ENCODE measurements at regions not wholly inside any gene's neighbourhood (a gene's known extent, or its start where the extent isn't known, plus 50 kb on each side); places are given as distances from the start of the nearest gene placed in this dataset.

DNA sequence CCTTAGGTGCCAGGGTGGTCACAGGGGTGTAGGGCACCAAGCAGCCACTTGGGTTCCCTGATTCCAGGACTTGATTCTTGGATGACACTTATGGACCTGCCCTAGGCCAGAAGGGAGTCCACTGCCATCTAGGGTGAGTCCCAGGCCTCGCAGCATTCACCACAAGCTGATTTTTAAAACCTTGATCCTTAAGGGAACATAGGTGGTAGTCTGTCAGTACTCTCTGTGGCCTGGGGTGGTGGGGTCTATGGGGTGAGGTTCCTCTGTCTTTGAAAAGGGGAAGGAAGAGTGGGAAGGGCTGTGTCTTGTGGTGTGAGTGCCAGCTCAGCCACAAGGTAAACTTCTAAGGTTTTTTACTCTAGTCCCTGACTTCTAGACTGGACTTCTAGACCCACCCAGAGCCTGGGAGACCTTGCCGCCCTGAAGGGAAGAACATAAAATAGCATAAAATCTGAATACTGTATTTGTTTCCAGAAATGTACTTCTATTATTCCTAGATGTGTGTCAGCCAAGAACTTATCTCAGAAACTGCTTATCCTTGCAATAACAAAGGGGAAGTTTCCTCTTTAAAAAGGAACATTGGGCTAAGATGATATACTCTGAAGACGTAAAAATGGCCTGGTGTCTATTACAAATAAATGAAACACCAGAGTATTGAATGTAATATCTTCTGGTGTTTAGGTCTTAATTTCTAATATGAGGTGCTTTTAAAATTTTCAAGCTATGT is 757.3 kb downstream of the LTN1 start:
- DNase-seq (ENCODE audit: low read depth), result peak; percentile 43

DNA sequence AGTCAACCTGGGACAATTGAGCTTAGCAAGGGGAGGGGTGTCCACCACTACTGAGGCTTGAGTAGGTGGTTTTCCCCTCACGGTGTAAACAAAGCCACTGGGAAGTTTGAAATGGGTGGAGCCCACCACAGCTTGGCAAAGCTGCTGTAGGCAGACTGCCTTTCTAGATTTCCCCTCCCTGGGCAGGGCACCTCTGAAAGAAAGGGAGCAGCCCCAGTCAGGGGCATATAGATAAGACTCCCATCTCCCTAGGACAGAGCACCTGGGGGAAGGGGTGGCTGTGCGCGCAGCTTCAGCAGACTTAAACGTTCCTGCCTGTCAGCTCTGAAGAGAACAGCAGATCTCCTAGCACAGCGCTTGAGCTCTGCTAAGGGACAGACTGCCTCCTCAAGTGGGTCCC is 758.4 kb downstream of the LTN1 start:
- no peak for DNase-seq (ENCODE audit: low read depth)

DNA sequence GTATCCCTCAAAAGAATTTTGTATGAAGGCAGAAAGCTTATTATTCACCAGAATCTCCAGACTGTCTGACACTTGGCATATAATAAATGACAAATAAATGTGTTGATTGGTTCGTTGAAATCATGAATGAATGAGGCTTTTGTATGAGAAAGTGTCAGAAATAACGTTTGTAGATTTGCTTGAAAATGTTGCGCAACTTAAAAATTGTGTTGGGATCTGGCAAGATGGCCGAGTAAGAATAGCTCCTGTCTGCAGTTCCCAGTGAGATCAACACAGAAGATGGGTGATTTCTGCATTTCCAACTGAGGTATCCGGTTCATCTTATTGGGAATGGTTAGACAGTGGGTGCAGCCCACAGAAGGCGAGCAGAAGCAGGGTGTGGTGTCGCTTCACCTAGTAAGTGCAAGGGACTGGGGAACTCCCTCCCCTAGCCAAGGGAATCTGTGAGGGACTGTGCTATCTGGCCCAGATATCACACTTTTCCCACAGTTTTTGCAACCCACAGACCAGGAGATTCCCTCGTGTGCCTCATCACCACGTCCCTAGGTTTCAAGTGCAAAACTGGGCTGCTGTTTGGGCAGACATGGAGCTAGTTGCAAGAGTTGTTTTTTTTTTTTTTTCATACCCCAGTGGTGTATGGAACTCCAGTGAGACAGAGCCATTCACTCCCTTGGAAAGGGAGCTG is 759.0 kb downstream of the LTN1 start:
- DNase-seq (ENCODE audit: low read depth), result no peak

DNA sequence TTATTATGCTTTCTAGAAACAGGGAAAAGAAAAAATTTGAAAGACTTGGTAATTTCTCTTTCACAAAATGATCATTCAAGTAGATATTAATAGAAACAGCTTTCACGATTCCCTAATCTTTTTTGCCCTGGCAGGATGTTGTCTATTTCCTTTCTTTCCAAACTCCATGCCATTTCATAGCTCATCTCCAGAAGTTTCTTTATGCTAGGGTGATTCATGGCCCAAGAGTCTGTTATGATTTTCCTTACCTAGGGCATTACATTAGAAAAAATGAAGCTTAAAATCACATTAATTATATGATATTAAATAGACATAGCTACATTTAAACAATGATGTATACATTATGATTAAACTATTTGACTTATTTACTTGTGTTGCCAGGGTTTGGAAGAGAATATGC is 762.1 kb downstream of the LTN1 start:
- no peak for DNase-seq (ENCODE audit: low read depth)

DNA sequence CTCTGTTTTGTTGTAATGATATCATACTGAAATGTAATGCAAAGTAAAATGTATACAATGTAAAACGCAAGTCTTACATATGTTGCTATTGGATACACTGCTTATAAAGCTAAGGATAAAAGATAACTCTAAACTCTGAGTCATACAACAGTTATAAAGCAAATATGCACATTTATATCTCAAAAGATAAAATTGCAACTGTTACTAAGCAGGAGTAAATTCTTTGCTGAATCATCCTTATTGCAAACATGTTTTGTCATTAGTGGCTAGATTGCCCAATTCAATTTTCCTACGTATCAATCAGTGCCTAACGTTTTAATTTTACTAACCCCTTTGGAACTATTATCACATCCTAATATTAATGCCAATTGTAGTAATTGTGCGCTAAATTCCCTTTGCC is 762.9 kb downstream of the LTN1 start:
- peak; percentile 45 for DNase-seq (ENCODE audit: low read depth)

DNA sequence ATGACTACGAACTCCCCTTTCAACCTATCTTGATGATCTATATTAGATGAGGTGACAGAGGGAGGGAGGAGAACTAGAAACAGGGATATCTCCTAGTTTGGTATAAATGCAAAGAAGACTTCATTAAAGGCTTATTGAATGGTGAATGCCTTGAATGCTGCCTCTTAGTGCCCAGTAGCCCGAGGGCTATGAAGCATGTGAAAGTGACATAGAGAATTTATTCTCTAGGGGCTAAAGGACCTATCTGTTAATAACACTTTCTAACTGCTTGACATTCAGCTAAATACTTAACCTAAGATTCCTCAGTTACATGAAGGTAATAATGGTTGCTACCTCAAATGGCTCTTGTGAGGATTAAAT is 764.1 kb downstream of the LTN1 start:
- no peak for DNase-seq (ENCODE audit: low read depth)

DNA sequence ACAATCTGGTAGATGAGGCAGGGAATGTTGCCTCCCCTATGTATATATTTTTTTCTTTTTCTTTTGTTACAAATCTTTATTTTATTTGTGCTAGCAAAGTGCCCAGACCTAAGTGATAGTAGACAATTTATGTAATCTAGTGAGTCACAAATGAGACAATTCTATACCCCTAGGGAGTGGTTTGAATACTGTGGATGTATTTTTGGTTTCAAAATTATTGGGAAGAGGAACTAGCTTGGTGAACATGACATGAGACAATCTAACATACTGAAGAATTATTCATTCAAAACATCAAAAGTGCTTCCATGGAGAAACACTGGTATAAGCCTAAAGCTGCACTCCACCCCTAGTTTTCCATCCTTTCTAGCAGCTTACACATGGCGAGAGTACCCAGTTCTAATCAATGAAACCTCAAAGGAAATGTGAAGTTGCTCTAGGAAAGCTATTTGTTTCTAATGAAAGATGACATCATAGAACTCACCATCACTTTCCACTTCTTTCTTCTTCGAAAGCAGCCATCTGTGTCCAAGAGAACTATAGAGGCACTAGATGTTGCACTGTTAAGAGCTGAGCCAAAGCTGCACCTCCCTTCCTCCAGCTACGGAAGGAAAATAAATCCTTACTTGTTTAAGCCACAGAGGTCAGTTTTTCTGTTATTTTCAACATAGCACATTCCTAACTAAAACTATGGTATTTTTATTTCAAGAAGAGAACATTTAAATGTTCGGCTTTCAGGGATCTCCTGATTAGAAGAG is 764.6 kb downstream of the LTN1 start:
- no peak for DNase-seq (ENCODE audit: low read depth)

DNA sequence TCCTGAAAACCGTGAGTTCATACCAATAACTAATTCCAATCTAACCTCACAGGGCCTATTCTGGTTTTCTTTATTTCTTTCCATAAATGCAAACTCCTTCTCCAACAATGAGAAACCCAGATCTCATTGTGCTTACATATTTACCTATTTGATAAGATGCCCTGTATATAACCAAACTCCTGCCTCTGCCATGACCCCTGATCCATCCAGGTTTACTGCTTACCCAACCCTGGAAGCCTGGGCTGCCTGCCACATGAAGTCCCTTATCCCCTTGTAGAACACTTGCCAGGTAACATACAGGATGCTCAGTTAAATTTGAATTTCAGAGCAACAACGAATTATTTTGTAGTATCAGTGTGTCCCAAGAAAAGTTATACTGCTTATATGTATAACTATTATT is 766.1 kb downstream of the LTN1 start:
- no peak for DNase-seq (ENCODE audit: low read depth)

DNA sequence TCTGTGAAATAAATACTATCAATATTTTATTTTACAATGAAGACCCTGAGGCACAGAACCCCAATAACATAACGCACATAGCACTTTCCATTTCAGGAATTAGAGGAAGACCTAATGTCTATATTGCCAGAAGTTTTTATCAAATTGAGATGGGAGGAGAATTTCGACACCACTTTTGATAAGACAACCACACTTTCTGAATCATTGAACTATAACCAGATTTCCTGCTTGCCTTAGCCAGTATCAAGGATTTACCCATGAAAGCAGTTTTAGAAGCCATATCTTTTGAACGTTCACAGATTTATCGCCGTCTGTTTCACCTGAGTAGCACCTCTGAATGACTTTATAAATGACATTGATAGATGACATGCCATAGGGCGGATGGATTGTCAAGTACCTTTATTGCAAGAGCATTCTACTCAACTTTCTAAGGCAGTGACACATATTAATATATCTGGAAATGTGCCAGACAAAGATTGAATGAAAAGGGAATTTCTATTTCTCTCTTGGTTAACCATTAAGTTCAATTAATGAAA is 768.4 kb downstream of the LTN1 start:
- DNase-seq (ENCODE audit: low read depth), result no peak

DNA sequence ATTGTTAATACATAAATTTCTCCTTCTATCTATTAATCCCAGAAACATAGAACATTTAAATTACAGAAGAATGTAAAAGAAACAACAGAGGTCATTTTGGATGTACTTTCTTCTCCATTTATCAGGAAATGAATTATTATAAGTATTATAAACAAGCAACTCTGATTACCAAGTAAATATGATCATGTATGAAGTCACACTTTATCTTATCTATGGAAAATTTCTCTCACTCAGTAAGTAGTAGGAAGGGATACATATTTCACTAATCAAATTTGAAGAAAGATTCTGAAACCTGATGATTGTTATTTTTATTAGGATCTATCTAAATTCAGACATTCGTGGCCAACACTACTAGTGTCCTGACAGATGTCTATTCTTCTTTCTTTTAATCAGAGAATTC is 770.7 kb downstream of the LTN1 start:
- DNase-seq (ENCODE audit: low read depth), result no peak

DNA sequence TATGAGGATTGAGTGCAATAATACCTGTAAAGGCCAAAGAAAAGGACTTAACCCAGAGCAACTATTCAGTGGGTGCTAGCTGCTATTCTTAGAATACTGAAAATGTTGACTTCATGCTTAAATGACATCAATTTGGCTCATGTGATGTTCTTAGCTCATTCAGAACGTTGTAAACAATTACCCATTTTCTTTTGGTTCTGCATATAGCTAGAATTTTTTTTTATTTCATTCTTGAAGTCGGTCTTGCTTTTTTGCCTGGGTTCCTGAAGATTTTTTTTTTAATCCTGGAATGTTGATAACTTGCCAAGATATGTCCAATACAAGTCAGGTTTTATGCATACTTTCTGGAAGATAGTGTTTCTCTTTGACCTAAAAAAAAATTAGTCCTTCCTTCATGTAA is 772.0 kb downstream of the LTN1 start:
- peak; percentile 16 for DNase-seq (ENCODE audit: low read depth)

DNA sequence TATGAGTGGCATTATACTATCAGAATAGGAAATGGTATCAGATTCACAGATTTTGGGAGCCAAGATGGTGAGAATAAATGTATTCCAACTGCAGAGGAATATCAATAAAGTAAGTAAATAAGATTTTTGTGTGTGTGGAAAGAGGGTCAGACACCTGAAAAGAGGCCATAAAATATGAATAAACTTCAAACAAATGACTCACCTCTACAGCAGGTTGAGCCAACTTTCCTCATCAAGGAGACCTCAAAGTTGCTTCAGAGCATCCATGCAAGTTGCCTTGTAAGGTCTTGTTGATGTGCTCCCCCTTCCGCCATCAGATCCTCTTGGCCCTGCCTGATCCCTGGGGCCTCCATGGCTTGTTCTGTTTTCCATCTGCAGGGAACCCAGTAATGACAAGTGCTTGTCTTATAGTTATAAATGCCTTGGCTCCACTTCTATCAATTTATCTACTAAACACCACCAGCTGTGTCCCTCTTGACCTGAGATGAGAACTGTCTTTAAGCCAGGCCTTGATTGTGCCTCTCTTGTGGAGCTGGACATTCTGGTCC is 775.6 kb downstream of the LTN1 start:
- DNase-seq (ENCODE audit: low read depth), result no peak

DNA sequence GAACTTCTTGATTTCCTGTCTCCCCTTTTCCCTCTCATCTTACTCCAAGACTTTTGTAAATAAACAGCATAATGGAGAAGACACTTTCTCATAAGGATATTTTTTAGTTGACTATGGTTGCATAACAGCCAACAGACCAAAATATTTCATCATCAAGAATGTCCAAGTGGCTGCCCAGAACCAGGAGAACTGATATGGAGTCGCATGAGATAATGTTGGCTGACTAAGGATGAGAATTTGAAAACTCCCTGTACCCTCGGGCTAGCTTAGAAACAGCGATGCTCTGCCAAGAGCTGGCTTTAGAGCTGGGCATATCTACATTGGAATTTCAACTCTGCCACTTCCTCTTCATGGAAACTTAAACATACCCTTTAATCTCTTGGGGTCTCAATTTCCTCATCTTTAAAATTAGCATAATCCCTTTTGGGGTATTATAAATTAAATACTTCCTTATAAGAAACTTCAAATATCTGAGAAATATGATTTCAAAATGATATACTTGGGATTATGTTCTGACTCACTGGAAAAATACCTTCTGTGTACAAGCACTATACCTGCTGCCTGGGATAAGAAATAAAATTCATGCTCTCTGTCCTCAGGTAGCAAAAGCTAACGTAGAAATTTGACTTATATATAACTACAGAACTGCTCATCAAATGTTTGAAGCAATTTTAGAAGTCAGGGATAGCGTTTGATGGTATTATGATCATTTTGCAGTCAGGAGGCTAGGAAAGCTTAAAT is 777.3 kb downstream of the LTN1 start:
- DNase-seq (ENCODE audit: low read depth), result peak; percentile 86

DNA sequence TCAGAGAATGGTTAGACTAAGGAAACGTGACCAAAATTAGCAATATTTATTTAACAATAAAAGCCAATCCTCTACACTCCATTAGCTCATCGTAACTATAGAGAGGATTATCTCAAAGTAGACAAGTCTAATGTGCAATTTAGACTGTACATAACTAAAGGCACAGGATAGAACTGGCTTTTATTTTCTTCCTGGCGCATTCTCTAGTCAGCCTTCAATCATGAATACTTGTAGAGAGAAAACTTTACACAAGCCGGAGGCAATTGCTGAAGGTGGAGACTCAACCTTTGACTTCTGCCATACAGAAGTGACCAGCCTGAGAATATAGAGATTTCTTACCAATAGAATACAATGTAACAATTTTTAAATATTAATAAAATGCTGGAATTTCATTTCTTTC is 777.9 kb downstream of the LTN1 start:
- DNase-seq (ENCODE audit: low read depth), result peak; percentile 38

DNA sequence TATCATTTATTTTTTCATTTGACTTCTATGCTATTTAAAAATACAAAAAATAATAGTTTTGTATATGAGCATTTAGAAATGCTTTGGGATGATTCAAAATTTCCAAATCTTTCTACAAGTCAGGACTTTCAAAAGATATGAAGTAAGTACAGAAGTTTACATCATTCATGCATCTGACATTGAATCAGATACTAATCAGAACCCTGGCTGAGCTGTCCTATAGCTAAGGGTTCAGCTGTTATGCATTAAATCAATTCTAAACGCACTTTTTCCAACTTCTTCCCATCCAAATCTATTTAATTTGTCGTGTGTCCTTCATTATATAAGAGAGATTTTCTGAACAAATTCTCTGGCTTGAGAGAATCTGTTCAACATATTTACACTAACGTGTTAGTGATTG is 779.4 kb downstream of the LTN1 start:
- no peak for DNase-seq (ENCODE audit: low read depth)

DNA sequence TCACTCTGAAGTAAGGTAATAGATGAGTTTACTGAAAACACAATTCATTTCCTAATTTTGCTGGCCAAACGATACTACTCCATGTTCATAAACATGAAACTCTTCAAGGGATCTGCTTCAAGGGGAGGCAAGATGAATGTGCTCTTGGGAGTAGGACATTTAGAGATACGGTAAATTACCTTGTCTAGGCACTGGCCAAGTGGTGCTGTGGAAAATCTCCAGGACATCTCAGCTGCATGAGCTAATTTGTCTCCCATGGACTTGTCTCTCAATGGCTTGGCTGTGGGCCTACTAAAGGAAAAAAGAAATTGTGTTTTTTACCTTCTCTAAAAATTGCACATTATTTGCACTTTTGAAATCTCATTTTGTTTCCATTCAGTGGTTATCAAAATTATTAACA is 780.6 kb downstream of the LTN1 start:
- DNase-seq (ENCODE audit: low read depth), result no peak

DNA sequence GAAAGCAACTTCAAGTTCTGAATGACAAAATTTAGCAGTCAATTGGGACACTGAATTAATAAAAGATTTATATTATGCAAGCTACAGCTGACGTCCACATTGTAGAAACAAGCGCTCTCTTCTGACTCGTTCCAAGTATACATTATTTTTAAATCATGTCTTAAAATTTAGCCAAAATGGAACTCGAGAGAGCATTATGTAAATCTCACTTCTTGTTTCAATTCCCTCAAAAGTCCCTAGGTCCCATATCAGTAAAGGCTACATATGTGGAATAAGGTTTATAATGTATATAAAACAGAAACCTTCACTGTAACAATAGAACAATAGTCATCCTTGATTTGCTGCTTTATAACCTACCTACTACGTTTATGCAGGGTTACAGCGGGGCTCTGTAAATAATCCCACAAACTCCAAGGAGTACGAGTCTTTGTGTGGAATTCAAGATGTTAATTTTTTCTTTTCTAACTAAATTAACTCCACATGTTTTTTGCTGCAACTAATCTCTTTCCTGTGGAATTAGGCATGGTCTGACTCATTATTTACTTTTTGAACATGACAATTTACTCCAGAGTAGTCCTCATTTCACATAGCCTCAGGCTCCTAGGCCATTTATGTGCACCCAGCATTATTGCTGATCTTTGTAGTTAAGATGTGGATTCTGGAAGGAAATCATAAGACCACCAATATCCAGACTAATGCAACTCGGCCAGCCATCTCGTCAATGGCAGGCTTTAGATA is 785.1 kb downstream of the LTN1 start:
- DNase-seq (ENCODE audit: low read depth), result peak; percentile 78

DNA sequence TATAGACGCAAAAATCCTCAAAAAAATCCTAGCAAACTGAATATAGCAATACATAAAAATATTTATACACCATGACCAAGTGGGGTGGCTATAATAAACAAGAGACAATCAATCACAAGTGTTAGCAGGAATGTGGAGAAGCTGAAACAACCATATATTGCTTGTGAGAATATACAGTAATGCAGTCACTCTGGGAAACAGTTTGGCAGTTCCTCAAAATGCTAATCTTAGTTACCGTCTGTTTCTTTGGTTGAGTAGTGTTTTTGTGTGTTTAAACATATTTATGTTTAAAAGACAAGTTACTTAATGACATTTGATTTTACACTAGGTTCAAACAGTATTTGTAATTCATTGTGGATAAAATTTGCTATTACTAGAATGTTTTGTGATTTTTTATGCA is 792.0 kb downstream of the LTN1 start:
- DNase-seq (ENCODE audit: low read depth), result no peak

DNA sequence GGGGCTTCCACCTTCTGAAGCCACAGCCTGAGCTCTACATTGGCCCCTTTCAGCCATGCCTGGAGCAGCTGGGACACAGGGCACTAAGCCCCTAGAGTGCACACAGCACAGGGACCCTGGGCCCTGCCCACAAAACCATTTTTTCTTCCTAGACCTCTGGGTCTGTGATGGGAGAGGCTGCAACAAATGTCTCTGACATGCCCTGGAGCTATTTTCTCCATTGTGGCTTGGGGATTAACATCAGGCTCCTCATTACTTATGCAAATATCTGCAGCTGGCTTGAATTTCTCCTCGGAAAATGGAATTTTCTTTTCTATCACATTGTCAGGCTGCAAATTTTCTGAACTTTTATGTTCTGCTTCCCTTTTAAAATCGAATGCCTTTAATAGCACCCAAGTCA is 795.7 kb downstream of the LTN1 start:
- peak; percentile 15 for DNase-seq (ENCODE audit: low read depth)

DNA sequence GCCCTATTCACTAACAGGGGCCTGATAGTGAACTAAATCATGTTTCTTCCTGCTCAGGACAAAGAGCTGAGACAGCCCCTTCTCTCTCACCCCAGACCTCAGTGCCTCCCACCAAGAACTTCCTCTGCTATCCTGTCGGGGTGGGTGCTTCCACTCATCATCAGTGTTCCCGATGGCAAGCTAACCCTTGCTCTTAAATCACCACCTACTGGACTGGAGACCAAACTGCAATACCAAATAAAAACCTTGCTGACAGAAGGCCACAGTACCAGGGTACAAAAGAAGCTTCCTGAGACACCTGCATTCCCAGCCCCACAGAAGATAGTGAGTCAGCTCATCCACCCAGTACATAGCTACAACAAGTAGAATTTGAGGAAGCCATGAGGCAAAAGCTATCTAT is 799.5 kb downstream of the LTN1 start:
- no peak for DNase-seq (ENCODE audit: low read depth)

DNA sequence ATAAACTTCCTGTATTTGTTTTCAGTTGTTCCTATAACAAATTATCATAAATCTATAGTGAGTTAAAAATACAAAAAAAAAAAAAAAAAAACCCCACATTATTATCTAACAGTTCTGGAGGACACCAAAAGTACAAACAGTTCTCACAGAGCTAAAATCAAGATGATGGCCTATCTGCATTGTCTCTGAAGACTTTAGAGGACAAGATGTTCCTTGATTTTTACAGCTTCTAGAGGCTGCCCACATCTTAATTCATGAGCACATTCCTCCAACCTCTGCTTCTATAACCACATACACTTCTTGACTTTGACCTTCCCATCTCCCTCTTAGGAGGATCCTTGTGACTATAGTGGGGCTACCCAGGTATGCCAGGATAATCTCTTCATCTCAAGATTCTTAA is 806.1 kb downstream of the LTN1 start:
- DNase-seq (ENCODE audit: low read depth), result no peak
